H1 (cell line): ENCODE measurements at regions not wholly inside any gene's neighbourhood (a gene's known extent, or its start where the extent isn't known, plus 50 kb on each side); places are given as distances from the start of the nearest gene placed in this dataset.

ENCODE experiments used
- ATF3 ChIP-seq: IDR thresholded peaks from 2 replicates; pipeline ENCODE4 v1.6.1; 2011; ENCODE audit warnings: low read depth, mild to moderate bottlenecking, low read length; ENCODE audit not compliant: insufficient read depth
- CHD2 ChIP-seq: IDR thresholded peaks from 2 replicates; pipeline ENCODE4 v1.6.1; 2012; ENCODE audit warnings: low read length, improper control_type of control experiment
- CTCF ChIP-seq, 3 experiments: IDR thresholded peaks; 1 replicate in 2 of 3; 2 replicates in 1 of 3; pipeline versions ENCODE4 v1.5.1 to v1.6.1; 2011; ENCODE audit warnings: low read length in 3 of 3, mild to moderate bottlenecking in 3 of 3, inconsistent platforms in 2 of 3, low read depth in 1 of 3, moderate library complexity in 1 of 3; ENCODE audit not compliant: insufficient read depth in 1 of 3; ENCODE audit errors: control extremely low read depth in 1 of 3
- GABPA ChIP-seq: IDR thresholded peaks from 2 replicates; pipeline ENCODE4 v1.6.1; 2011; ENCODE audit warnings: mild to moderate bottlenecking, low read length, moderate library complexity, borderline replicate concordance; ENCODE audit not compliant: insufficient read depth
- GTF2F1 ChIP-seq: IDR thresholded peaks from 2 replicates; pipeline ENCODE4 v1.6.1; 2012; ENCODE audit warnings: low read depth, low read length, improper control_type of control experiment, borderline replicate concordance
- KDM4A ChIP-seq: IDR thresholded peaks from one replicate; pipeline ENCODE4 v1.7.1; 2012; ENCODE audit warnings: low read depth, mild to moderate bottlenecking, moderate library complexity, low read length, inconsistent platforms; ENCODE audit not compliant: severe bottlenecking
- NANOG ChIP-seq: IDR thresholded peaks from 2 replicates; pipeline ENCODE4 v1.6.1; 2011; ENCODE audit warnings: low read length, low read depth, mild to moderate bottlenecking, inconsistent platforms; ENCODE audit not compliant: insufficient read depth, poor library complexity, severe bottlenecking
- POLR2A ChIP-seq, 2 experiments: IDR thresholded peaks; 1 replicate in 1 of 2; 2 replicates in 1 of 2; pipeline ENCODE4 v1.6.1; 2011; ENCODE audit warnings: low read depth in 2 of 2, low read length in 2 of 2, mild to moderate bottlenecking in 2 of 2; ENCODE audit errors: control extremely low read depth in 1 of 2
- POU5F1 ChIP-seq: IDR thresholded peaks from 2 replicates; pipeline ENCODE4 v1.6.1; 2011; ENCODE audit warnings: low read depth, mild to moderate bottlenecking, low read length, moderate library complexity
- RAD21 ChIP-seq, 2 experiments: IDR thresholded peaks in 1 of 2; conservative IDR thresholded peaks in 1 of 2; 2 replicates each; pipeline ENCODE4 v1.6.1; 2011; ENCODE audit warnings: low read depth in 2 of 2, low read length in 2 of 2, improper control_type of control experiment in 1 of 2, inconsistent platforms in 1 of 2, mild to moderate bottlenecking in 1 of 2, moderate library complexity in 1 of 2
- RFX5 ChIP-seq: IDR thresholded peaks from 2 replicates; pipeline ENCODE4 v1.6.1; 2011; ENCODE audit warnings: low read depth, low read length, improper control_type of control experiment, borderline replicate concordance
- TAF1 ChIP-seq: IDR thresholded peaks from 2 replicates; pipeline ENCODE4 v1.6.1; 2011; ENCODE audit warnings: mild to moderate bottlenecking, low read depth, low read length
- TEAD4 ChIP-seq: IDR thresholded peaks from 2 replicates; pipeline ENCODE4 v1.6.1; 2012; ENCODE audit warnings: low read depth, low read length, inconsistent platforms, mixed read lengths

- no peak for TF ChIP-seq TAF1
- no peak for TF ChIP-seq GTF2F1
- no peak for TF ChIP-seq CTCF (IDR thresholded peaks at IDR 0.05; ENCODE audit: control extremely low read depth in 1 of 3, insufficient read depth in 1 of 3, low read depth in 1 of 3, low read length in 3 of 3)
- TF ChIP-seq ATF3 = no peak
- no peak for TF ChIP-seq TEAD4
- no peak for TF ChIP-seq RAD21 (IDR thresholded peaks at IDR 0.05 in 1 of 2, conservative IDR thresholded peaks at IDR 0.05 in 1 of 2; ENCODE audit: low read depth in 2 of 2, low read length in 2 of 2)
- TF ChIP-seq GABPA = no peak
- no peak for TF ChIP-seq NANOG
- TF ChIP-seq POLR2A (IDR thresholded peaks at IDR 0.05; ENCODE audit: control extremely low read depth in 1 of 2, low read depth in 2 of 2, low read length in 2 of 2) = no peak
- no peak for TF ChIP-seq RFX5
- TF ChIP-seq CHD2 = no peak
- TF ChIP-seq POU5F1 = no peak
- no peak for TF ChIP-seq KDM4A
Observed at GRCh38 chr12:13562915-13563742, 366.6 kb downstream of the EMP1 start.
